WTC11 (cell line): ENCODE measurements at regions not wholly inside any gene's neighbourhood (a gene's known extent, or its start where the extent isn't known, plus 50 kb on each side); places are given as distances from the start of the nearest gene placed in this dataset.

Experiments used
- CREB1 ChIP-seq: sonication (generic); formaldehyde crosslinking; IDR thresholded peaks from 2 replicates; pipeline ENCODE4 v1.8.0; 2023; ENCODE audit warnings: mild to moderate bottlenecking, missing genetic modification reagents
- CREM ChIP-seq: sonication (generic); formaldehyde crosslinking; IDR thresholded peaks from 2 replicates; pipeline ENCODE4 v1.8.1; 2022; ENCODE audit warnings: mild to moderate bottlenecking, missing genetic modification reagents, moderate library complexity
- FOXP1 ChIP-seq: sonication (generic); formaldehyde crosslinking; IDR thresholded peaks from 2 replicates; pipeline ENCODE4 v1.8.0; 2022; ENCODE audit warnings: missing genetic modification reagents, mild to moderate bottlenecking, moderate library complexity, borderline replicate concordance
- JAZF1 ChIP-seq: fragments of 250-450 bp; sonication (Bioruptor Pico); IDR thresholded peaks from 2 replicates; pipeline ENCODE4 v1.9.0; 2021; ENCODE audit warnings: moderate library complexity, mild to moderate bottlenecking, inconsistent platforms
- NFE2L1 ChIP-seq: sonication (generic); formaldehyde crosslinking; IDR thresholded peaks from 2 replicates; pipeline ENCODE4 v1.8.1; 2023; ENCODE audit warnings: missing genetic modification reagents
- NFYB ChIP-seq: sonication (generic); formaldehyde crosslinking; conservative IDR thresholded peaks from 2 replicates; pipeline ENCODE4 v1.8.0; 2022; ENCODE audit warnings: low read depth, missing genetic modification reagents
- RELA ChIP-seq: sonication (generic); formaldehyde crosslinking; IDR thresholded peaks from 2 replicates; pipeline ENCODE4 v1.8.1; 2022; ENCODE audit warnings: missing genetic modification reagents, mild to moderate bottlenecking, borderline replicate concordance
- ZNF121 ChIP-seq: sonication (generic); formaldehyde crosslinking; IDR thresholded peaks from 2 replicates; pipeline ENCODE4 v1.8.0; 2023; ENCODE audit warnings: missing genetic modification reagents
- ZNF416 ChIP-seq: fragments of 250-450 bp; sonication (Bioruptor Pico); IDR thresholded peaks from 2 replicates; pipeline ENCODE4 v1.9.0; 2021; ENCODE audit warnings: mild to moderate bottlenecking, inconsistent platforms
- TF ChIP-seq, protein P1 (sequence below): fragments of 200-600 bp; IDR thresholded peaks from 2 replicates; pipeline ENCODE4 v1.8.0; 2022; ENCODE audit warnings: antibody characterized with exemption
- TF ChIP-seq, protein P2 (sequence below): sonication (generic); formaldehyde crosslinking; IDR thresholded peaks from 2 replicates; pipeline ENCODE4 v1.8.1; 2023; ENCODE audit warnings: mild to moderate bottlenecking, missing genetic modification reagents, moderate library complexity
- TF ChIP-seq, protein P3 (sequence below): sonication (generic); formaldehyde crosslinking; IDR thresholded peaks from 2 replicates; pipeline ENCODE4 v1.8.1; 2022; ENCODE audit warnings: mild to moderate bottlenecking, moderate library complexity, missing genetic modification reagents

DNA sequence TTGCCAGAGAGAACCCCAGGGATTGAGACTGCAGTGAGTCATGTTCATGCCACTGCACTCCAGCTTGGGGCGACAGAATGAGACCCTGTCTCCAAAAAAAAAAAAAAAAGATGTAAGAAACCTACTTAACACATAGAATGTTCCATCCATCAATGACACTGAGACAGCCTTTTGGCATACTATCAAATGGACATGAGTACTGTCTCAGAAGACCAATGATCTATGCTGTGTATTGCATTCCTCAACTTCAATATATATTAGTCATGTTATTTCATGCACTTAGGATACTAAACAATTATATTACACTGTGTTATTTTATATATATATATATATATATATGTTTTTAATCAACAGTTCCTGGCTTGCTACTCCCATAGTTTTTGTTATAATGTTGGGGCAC lies 57.1 kb upstream of the ANKH start:
- TF ChIP-seq FOXP1 (no peak), JAZF1 (CRISPR knock-in tag) (no peak), ZNF121 (CRISPR knock-in tag) (no peak), ZNF416 (no peak), NFE2L1 (CRISPR knock-in tag) (no peak), NFYB (CRISPR knock-in tag) (no peak), CREB1 (CRISPR knock-in tag) (no peak), CREM (CRISPR knock-in tag) (no peak), RELA (CRISPR knock-in tag) (no peak)
- TF ChIP-seq, protein P1, sequence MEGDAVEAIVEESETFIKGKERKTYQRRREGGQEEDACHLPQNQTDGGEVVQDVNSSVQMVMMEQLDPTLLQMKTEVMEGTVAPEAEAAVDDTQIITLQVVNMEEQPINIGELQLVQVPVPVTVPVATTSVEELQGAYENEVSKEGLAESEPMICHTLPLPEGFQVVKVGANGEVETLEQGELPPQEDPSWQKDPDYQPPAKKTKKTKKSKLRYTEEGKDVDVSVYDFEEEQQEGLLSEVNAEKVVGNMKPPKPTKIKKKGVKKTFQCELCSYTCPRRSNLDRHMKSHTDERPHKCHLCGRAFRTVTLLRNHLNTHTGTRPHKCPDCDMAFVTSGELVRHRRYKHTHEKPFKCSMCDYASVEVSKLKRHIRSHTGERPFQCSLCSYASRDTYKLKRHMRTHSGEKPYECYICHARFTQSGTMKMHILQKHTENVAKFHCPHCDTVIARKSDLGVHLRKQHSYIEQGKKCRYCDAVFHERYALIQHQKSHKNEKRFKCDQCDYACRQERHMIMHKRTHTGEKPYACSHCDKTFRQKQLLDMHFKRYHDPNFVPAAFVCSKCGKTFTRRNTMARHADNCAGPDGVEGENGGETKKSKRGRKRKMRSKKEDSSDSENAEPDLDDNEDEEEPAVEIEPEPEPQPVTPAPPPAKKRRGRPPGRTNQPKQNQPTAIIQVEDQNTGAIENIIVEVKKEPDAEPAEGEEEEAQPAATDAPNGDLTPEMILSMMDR, result no peak
- TF ChIP-seq, protein P2, sequence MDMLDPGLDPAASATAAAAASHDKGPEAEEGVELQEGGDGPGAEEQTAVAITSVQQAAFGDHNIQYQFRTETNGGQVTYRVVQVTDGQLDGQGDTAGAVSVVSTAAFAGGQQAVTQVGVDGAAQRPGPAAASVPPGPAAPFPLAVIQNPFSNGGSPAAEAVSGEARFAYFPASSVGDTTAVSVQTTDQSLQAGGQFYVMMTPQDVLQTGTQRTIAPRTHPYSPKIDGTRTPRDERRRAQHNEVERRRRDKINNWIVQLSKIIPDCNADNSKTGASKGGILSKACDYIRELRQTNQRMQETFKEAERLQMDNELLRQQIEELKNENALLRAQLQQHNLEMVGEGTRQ (CRISPR knock-in tag), result no peak
- TF ChIP-seq, protein P3, sequence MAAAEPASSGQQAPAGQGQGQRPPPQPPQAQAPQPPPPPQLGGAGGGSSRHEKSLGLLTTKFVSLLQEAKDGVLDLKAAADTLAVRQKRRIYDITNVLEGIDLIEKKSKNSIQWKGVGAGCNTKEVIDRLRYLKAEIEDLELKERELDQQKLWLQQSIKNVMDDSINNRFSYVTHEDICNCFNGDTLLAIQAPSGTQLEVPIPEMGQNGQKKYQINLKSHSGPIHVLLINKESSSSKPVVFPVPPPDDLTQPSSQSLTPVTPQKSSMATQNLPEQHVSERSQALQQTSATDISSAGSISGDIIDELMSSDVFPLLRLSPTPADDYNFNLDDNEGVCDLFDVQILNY (CRISPR knock-in tag), result no peak
